GM18861 (cell line): ENCODE measurements at regions not wholly inside any gene's neighbourhood (a gene's known extent, or its start where the extent isn't known, plus 50 kb on each side); places are given as distances from the start of the nearest gene placed in this dataset.

Experiments
- ATAC-seq: cut with Tn5 transposase; IDR thresholded peaks from one replicate; pipeline ENCODE4 v1.9.1; 2021; ENCODE audit not compliant: unreplicated experiment

- no peak for ATAC-seq
Measured at GRCh38 chr4:149136951-149137620, 678.6 kb downstream of the IQCM start.

GRCh38 chr4:149135062-149135461, 680.6 kb downstream of the IQCM start:
- no peak for ATAC-seq

GRCh38 chr4:149121023-149121404, 678.8 kb upstream of the NR3C2 start:
- no peak for ATAC-seq

GRCh38 chr4:149120331-149121022, 678.3 kb upstream of the NR3C2 start:
- ATAC-seq = no peak

DNA sequence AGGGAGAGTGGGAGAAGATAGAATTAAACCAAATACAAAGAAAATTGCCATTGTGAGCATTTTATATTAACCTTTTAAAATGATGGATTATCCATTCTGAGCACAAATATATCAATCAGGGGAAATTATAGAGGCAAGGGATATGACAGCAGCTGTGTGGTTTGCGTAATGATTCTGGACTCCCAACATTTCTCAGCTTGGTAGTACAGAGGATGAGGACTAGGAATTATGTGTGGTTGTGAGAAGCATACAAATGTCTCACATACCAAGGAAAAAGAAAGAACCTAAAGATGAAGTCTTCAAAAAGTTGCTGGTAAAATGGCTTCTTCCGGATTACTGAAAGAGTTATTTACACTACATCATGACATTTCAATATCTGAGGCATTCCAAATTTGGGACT, 674.6 kb upstream of the NR3C2 start:
- ATAC-seq = no peak

DNA sequence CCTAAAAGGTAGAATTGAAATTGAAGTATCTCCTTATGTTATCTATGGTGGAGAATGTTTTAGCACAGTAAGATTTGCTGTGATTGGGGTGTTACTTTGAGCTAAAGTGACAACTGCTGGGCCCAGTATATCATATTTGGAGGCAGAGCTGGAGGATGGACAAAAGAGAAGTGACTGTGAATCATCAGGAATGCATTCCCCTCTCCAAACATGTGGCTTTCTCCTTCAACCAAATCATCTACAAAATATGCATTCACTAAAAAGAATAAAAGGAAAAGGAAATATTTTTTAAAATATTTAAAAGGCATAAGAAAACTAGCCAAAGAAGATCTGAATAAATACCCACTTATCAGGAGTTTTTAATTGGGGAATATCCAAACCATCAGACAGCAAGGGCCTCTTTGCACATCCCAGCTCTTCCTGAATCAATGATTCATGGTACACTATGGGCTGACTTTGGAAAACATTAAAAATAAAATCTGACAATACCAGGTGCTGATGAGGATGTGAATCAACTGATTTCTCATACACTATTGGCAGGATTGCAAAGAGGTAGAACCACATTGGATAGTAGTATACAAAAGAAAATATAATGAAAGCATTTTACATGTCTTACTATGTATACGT, 671.7 kb upstream of the NR3C2 start:
- ATAC-seq = no peak

GRCh38 chr4:149112109-149112508, 669.9 kb upstream of the NR3C2 start:
- no peak for ATAC-seq

GRCh38 chr4:149110481-149110880, 668.3 kb upstream of the NR3C2 start:
- ATAC-seq = no peak

DNA sequence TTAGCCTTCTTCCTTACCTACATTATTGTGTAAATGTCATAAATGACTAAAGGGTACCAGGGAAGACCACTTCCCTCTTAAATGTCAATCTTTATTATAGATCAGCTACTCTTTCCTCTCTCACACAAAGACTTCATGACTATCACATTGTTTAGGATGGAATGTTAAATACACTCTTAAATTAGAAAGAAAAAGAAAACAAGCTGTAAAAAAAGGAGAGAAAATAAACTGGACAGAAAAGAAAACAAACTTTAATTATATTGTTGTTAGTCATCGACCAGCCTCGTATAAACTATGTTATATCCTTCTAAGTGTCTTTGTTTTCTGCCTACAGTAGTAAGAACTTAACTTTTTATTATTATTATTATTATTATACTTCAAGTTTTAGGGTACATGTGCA, 666.4 kb upstream of the NR3C2 start:
- no peak for ATAC-seq

GRCh38 chr4:149102765-149103164, 660.6 kb upstream of the NR3C2 start:
- ATAC-seq = no peak

GRCh38 chr4:149101649-149102048, 659.4 kb upstream of the NR3C2 start:
- no peak for ATAC-seq

DNA sequence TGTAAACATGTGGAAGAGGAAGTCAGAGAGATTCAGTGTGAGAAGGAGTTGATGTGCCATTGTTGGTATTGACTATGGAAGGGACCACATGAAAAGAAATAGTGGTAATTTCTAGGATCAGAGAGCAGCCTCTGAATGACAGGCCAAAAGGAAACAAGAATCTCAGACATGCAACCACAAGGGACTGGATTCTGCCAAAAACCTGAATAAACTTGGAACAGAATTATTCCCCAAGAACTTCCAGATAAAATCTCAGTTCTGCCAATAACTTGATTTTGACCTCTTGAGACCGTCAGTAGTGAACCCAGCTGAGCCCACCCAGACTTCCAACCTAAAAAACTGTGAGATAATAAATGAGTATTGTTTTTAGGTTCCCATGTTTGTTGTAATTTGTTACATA, 653.6 kb upstream of the NR3C2 start:
- ATAC-seq = no peak

- ATAC-seq = no peak
Measured at GRCh38 chr4:149095001-149095400, 652.8 kb upstream of the NR3C2 start.

DNA sequence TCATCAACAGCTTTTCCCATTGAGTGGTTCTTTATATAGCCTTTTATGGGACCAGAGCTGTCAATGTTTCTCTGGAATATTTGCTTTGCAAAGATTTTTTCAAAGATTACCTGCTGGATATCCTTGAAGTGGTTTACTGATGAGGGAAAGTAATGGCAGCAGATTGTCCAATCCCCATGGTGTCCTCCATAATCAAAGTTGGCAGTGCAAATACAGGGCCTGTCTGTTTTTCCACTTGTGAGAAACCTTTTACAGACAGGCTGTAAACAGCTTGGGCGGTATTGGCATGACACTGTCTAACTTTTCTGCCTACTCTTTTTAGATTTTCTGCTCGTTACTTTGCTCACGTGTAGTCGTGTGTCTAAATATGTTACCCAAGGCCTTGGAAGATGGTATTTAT, 641.9 kb upstream of the NR3C2 start:
- ATAC-seq = no peak

DNA sequence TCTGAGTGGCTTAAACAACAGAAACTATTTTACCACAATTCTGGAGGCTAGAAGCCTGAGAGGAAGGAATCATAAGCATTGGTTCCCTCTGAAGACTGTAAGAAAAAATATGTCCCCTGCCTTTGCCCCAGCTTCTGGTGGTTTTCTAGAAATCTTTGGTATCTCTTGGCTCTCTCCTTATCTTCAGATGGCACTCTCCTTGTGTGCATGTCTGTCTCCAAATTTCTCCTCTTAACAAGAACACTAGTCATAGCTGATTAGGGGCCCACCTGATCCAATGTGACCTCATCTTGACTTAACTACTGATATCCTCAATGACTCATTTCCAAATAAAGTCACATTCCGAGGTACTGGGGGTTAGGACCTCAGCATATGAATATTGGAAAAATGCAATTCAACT, 635.0 kb upstream of the NR3C2 start:
- ATAC-seq = no peak

GRCh38 chr4:149076401-149076800, 634.2 kb upstream of the NR3C2 start:
- no peak for ATAC-seq

DNA sequence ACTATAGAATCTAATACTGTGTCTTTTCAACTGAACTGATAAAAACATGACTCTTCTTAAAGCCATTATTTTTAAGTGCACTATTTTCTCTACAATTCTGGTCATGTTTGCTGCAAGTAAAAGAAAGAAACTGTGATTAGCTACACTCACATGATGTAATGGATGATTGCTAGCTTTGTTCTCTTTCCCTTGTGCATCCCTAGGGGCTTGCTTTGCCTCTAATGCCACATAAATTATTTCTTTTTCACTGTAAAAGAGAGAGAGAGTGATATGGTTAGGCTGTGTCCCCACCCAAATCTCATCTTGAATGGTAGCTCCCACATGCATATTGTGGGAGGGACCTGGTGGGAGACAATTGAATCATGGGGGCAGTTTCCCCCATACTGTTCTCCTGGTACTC, 630.2 kb upstream of the NR3C2 start:
- no peak for ATAC-seq

DNA sequence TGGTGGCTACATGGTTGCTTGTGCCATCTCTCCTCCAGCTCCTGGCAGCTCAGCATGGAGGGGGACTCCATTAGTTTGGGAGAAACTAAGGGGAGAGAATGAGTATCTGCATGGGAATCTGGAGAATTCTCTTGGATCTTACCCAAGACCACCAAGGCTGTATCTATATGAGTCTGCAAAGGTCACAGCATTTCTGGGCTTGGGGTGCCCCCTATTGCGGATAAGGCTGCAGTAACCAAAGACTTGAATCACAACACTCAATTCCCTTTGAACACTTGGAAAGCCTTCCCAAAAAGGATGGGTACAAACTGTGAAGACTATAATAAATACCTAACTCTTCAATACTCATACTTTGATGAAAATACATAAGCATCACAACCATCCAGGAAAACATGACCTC, 623.5 kb upstream of the NR3C2 start:
- no peak for ATAC-seq

GRCh38 chr4:149062997-149063396, 620.8 kb upstream of the NR3C2 start:
- ATAC-seq = no peak

- ATAC-seq = no peak
Measured at GRCh38 chr4:149057594-149057993, 615.4 kb upstream of the NR3C2 start.

- no peak for ATAC-seq
Measured at GRCh38 chr4:149056615-149057014, 614.4 kb upstream of the NR3C2 start.

DNA sequence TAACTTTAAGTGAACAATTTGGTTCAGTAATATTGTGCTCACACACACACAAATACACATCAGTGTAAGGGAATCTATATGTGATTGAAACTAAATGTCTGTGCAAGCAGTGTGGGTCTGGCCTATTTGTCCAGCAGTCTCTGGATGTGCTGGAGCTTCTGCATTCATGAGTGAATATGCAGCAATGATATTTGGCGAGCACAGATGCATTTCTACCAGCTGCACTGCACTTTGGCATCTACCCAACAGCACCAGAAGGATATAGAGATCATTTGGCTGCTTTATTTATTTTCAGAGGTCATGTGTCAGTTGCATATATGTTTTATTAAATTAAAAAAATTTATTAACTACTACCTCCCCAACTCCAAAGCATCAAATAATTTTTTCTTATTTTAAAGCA, 613.4 kb upstream of the NR3C2 start:
- no peak for ATAC-seq
